HepG2 (cell line): ENCODE measurements at regions not wholly inside any gene's neighbourhood (a gene's known extent, or its start where the extent isn't known, plus 50 kb on each side); places are given as distances from the start of the nearest gene placed in this dataset.
A peak's percentile ranks its signal among the peaks of the same experiment; 100 is the strongest.

Experiments used
- ATAC-seq: fragments of 200-7000 bp; cut with Tn5 transposase; 3 replicates; pipeline ENCODE4 v1.9.1; 2020; ENCODE audit warnings: mild to moderate bottlenecking, moderate library complexity
- BruUV-seq: library from RNA; stranded (reverse); fragments of 400-500 nt; replicated peaks from 2 replicates; lab custom pipeline; 2021; lab: Mats Ljungman, UMichigan
- CTCF ChIA-PET: fragments of 300-600 bp; formaldehyde crosslinking; extraction: SDS; loops from one replicate; lab custom pipeline; 2021; ENCODE audit warnings: low total read pairs, inconsistent platforms, low intra/inter-chr PET ratio; lab: Yijun Ruan, JAX
- POLR2A ChIA-PET: fragments of 350-600 bp; sonication (Branson Sonifier 250); formaldehyde crosslinking; loops from one replicate; lab custom pipeline; 2020; ENCODE audit warnings: antibody characterized with exemption, inconsistent platforms; lab: Yijun Ruan, JAX
- DNase-seq: peaks from one replicate; pipeline ENCODE4 v3.0.0-alpha.2; 2015; ENCODE audit warnings: low spot score
- FAIRE-seq: peaks from 3 replicates; lab custom pipeline; 2011; peaks lifted over from hg19 to GRCh38; lab: Jason Lieb, UNC
- H2AFZ ChIP-seq: one replicate; pipeline ENCODE4 v1.6.1; 2011; ENCODE audit warnings: low read length, inconsistent platforms
- H3K27ac ChIP-seq: fragments of 300-600 bp; 3 replicates; pipeline ENCODE4 v1.8.0; 2011; ENCODE audit warnings: mixed run types, mild to moderate bottlenecking, mixed read lengths, low read length, inconsistent platforms; ENCODE audit not compliant: insufficient read depth; ENCODE audit errors: extremely low read length
- H3K27me3 ChIP-seq, 2 experiments: fragments of 200-600 bp in 1 of 2; 2 replicates in 1 of 2; 3 replicates in 1 of 2; pipeline versions ENCODE4 v1.6.0 to v1.8.0; 2011; ENCODE audit warnings: low read length in 2 of 2, mild to moderate bottlenecking in 2 of 2, moderate library complexity in 2 of 2, inconsistent platforms in 1 of 2; ENCODE audit not compliant: insufficient read depth in 2 of 2, control insufficient read depth in 1 of 2
- H3K36me3 ChIP-seq, 2 experiments: fragments of 200-600 bp in 1 of 2; replicated peaks in 1 of 2; 2 replicates in 1 of 2; 3 replicates in 1 of 2; pipeline versions ENCODE4 v1.5.1 to v1.8.0; 2011; ENCODE audit warnings: low read length in 2 of 2, inconsistent platforms in 1 of 2; ENCODE audit not compliant: insufficient read depth in 2 of 2, control insufficient read depth in 1 of 2
- H3K4me1 ChIP-seq: 2 replicates; pipeline ENCODE4 v1.5.1; 2012; ENCODE audit warnings: low read length, inconsistent platforms; ENCODE audit not compliant: insufficient read depth
- H3K4me2 ChIP-seq: 2 replicates; pipeline ENCODE4 v1.6.0; 2011; ENCODE audit warnings: low read depth, low read length, inconsistent platforms
- H3K4me3 ChIP-seq, 3 experiments: fragments of 200-600 bp in 1 of 3; sonication (generic), shearing (Covaris generic) in 1 of 3; replicated peaks in 1 of 3; 2 replicates each; pipeline ENCODE4 v1.5.1; 2011 to 2016; ENCODE audit warnings: low read length in 3 of 3, inconsistent platforms in 2 of 3, low read depth in 2 of 3, mild to moderate bottlenecking in 2 of 3, control low read depth in 1 of 3, mixed read lengths in 1 of 3; ENCODE audit not compliant: insufficient read depth in 1 of 3
- H3K79me2 ChIP-seq: one replicate; pipeline ENCODE4 v1.6.1; 2011; ENCODE audit warnings: low read length, inconsistent platforms; ENCODE audit not compliant: insufficient read depth
- H3K9ac ChIP-seq: 2 replicates; pipeline ENCODE4 v1.6.0; 2011; ENCODE audit warnings: mild to moderate bottlenecking, low read depth, low read length, inconsistent platforms; ENCODE audit not compliant: insufficient read depth
- H3K9me3 ChIP-seq: 2 replicates; pipeline ENCODE4 v1.5.1; 2012; ENCODE audit warnings: mild to moderate bottlenecking, low read length
- H4K20me1 ChIP-seq: 2 replicates; pipeline ENCODE4 v1.6.0; 2011; ENCODE audit warnings: inconsistent platforms, mild to moderate bottlenecking, low read length, moderate library complexity; ENCODE audit not compliant: insufficient read depth
- ARNT2 ChIP-seq: sonication (generic); formaldehyde crosslinking; IDR thresholded peaks from 2 replicates; pipeline ENCODE4 v1.8.0; 2022; ENCODE audit warnings: mild to moderate bottlenecking, low read depth, missing genetic modification reagents, moderate library complexity
- CSRNP2 ChIP-seq: sonication (generic); formaldehyde crosslinking; conservative IDR thresholded peaks from 2 replicates; pipeline ENCODE4 v1.8.0; 2022; ENCODE audit warnings: low read depth, missing genetic modification reagents
- NR0B2 ChIP-seq: sonication (generic); formaldehyde crosslinking; IDR thresholded peaks from 2 replicates; pipeline ENCODE4 v1.4.0; 2020; ENCODE audit warnings: mild to moderate bottlenecking, missing genetic modification reagents
- REPIN1 ChIP-seq: sonication (generic); formaldehyde crosslinking; IDR thresholded peaks from 2 replicates; pipeline ENCODE4 v1.8.0; 2022; ENCODE audit warnings: missing genetic modification reagents, low read depth, mild to moderate bottlenecking, borderline replicate concordance
- RERE ChIP-seq: IDR thresholded peaks from 2 replicates; pipeline ENCODE4 v1.6.1; 2016; ENCODE audit warnings: low read depth, missing genetic modification reagents, missing compliant biosample characterization
- TEAD2 ChIP-seq: sonication (generic); formaldehyde crosslinking; IDR thresholded peaks from 2 replicates; pipeline ENCODE4 v1.9.0; 2021; ENCODE audit warnings: missing genetic modification reagents
- U2AF2 ChIP-seq: fragments of 200-400 bp; formaldehyde crosslinking; IDR thresholded peaks from 2 replicates; pipeline ENCODE4 v1.6.1; 2017; ENCODE audit warnings: low read depth, mild to moderate bottlenecking, low read length
- WGBS: methylation state at CpG from one replicate; pipeline ENCODE4 v1.1.6; 2017; ENCODE audit warnings: low lambda C conversion rate; 5-methylcytosine and 5-hydroxymethylcytosine counted together
- in situ Hi-C: cut with HindIII; loops from 2 replicates; pipeline ENCODE4 v1.10.0; 2017; ENCODE audit warnings: low pct_unique_long_range_greater_than_20kb; ENCODE audit not compliant: extremely low pct_ligation_motif_present
- intact Hi-C: fragments of 100-400 bp; cut with micrococcal nuclease; formaldehyde crosslinking; loops from one replicate; pipeline ENCODE4 v1.10.0; 2022; ENCODE audit not compliant: unreplicated experiment

GRCh38 chr3:103953796-103954195 is 1412.9 kb upstream of the ALCAM start:
- H3K9ac ChIP-seq: no peak overlapping the region
- ChIA-PET POLR2A (no interaction called here), CTCF (no interaction called here)
- intact Hi-C loops: no loop called here
- no peaks in the 10 kb centered on the region for H4K20me1 ChIP-seq
- BruUV-seq: no TSS peak
- ATAC-seq (no peak), DNase-seq (no peak), FAIRE-seq (no peak)
- no peaks in the 10 kb centered on the region for H3K9me3 ChIP-seq
- H3K27me3 ChIP-seq: no peaks in the 10 kb centered on the region
- H3K36me3 ChIP-seq: no peaks in the 10 kb centered on the region
- no peak overlapping the region for H3K27ac ChIP-seq
- 41% methylated on average over 2 of the region's 2 CpGs for WGBS
- H3K4me1 ChIP-seq: peaks cover 9% of the 10 kb centered on the region; the same call in 1 of the 2 replicates
- no peak for TF ChIP-seq TEAD2 (CRISPR knock-in tag)
- no peak for TF ChIP-seq NR0B2 (CRISPR knock-in tag)
- no peak for TF ChIP-seq ARNT2 (CRISPR knock-in tag)
- no peak for TF ChIP-seq U2AF2
- no peak for TF ChIP-seq REPIN1 (CRISPR knock-in tag)
- no peak for TF ChIP-seq CSRNP2 (CRISPR knock-in tag)
- no peak for TF ChIP-seq RERE
- H3K4me3 ChIP-seq: no peak overlapping the region
- no peak overlapping the region for H3K4me2 ChIP-seq
- peak overlapping the region; percentile 51 for H2AFZ ChIP-seq
- in situ Hi-C loops: no loop called here
- H3K79me2 ChIP-seq: no peaks in the 10 kb centered on the region
